ENCODE measurements at regions not wholly inside any gene's neighbourhood (a gene's known extent, or its start where the extent isn't known, plus 50 kb on each side); places are given as distances from the start of the nearest gene placed in this dataset.
A peak's percentile ranks its signal among the peaks of the same experiment; 100 is the strongest.
"Not testable (repeated sequence)": the region's sequence is repeated elsewhere in the genome, so short reads cannot be mapped to it uniquely, and the experiment has no call there.

- peak; percentile 86 for DNase-seq (ENCODE audit: low spot score)
Observed at GRCh38 chr3:153221748-153222162, 59.7 kb downstream of the RAP2B start.

- DNase-seq (ENCODE audit: low spot score), result not testable (repeated sequence)
Observed at GRCh38 chr3:153226877-153227276, 64.9 kb downstream of the RAP2B start.

GRCh38 chr3:153230427-153230826 is 68.4 kb downstream of the RAP2B start:
- not testable (repeated sequence) for DNase-seq (ENCODE audit: low spot score)

GRCh38 chr3:153231245-153231644 is 69.2 kb downstream of the RAP2B start:
- not testable (repeated sequence) for DNase-seq (ENCODE audit: low spot score)

GRCh38 chr3:153232050-153232752 is 70.2 kb downstream of the RAP2B start:
- not testable (repeated sequence) for DNase-seq (ENCODE audit: low spot score)

GRCh38 chr3:153232851-153233271 is 70.8 kb downstream of the RAP2B start:
- DNase-seq (ENCODE audit: low spot score), result no peak

- DNase-seq (ENCODE audit: low spot score), result no peak
Observed at GRCh38 chr3:153233986-153234385, 72.0 kb downstream of the RAP2B start.

- no peak for DNase-seq (ENCODE audit: low spot score)
Observed at GRCh38 chr3:153242896-153243295, 80.9 kb downstream of the RAP2B start.

- DNase-seq (ENCODE audit: low spot score), result no peak
Observed at GRCh38 chr3:153244961-153245360, 82.9 kb downstream of the RAP2B start.

GRCh38 chr3:153245661-153246060 is 83.6 kb downstream of the RAP2B start:
- no peak for DNase-seq (ENCODE audit: low spot score)

GRCh38 chr3:153246331-153246730 is 84.3 kb downstream of the RAP2B start:
- DNase-seq (ENCODE audit: low spot score), result no peak

GRCh38 chr3:153246806-153247205 is 84.8 kb downstream of the RAP2B start:
- no peak for DNase-seq (ENCODE audit: low spot score)

GRCh38 chr3:153247331-153248330 is 85.6 kb downstream of the RAP2B start:
- peak; percentile 71 for DNase-seq (ENCODE audit: low spot score)

GRCh38 chr3:153248835-153249234 is 86.8 kb downstream of the RAP2B start:
- DNase-seq (ENCODE audit: low spot score), result not testable (repeated sequence)

GRCh38 chr3:153249906-153250305 is 87.9 kb downstream of the RAP2B start:
- DNase-seq (ENCODE audit: low spot score), result no peak

GRCh38 chr3:153250446-153250845 is 88.4 kb downstream of the RAP2B start:
- DNase-seq (ENCODE audit: low spot score), result peak; percentile 37

GRCh38 chr3:153252963-153253362 is 90.9 kb downstream of the RAP2B start:
- DNase-seq (ENCODE audit: low spot score), result no peak

- DNase-seq (ENCODE audit: low spot score), result no peak
Observed at GRCh38 chr3:153254361-153254760, 92.3 kb downstream of the RAP2B start.

GRCh38 chr3:153257673-153258351 is 95.8 kb downstream of the RAP2B start:
- DNase-seq (ENCODE audit: low spot score), result no peak

- DNase-seq (ENCODE audit: low spot score), result no peak
Observed at GRCh38 chr3:153259956-153260355, 97.9 kb downstream of the RAP2B start.

GRCh38 chr3:153260681-153261080 is 98.7 kb downstream of the RAP2B start:
- no peak for DNase-seq (ENCODE audit: low spot score)

GRCh38 chr3:153266619-153267018 is 104.6 kb downstream of the RAP2B start:
- no peak for DNase-seq (ENCODE audit: low spot score)
